Testis (tissue), 2 donors: ENCODE measurements at regions not wholly inside any gene's neighbourhood (a gene's known extent, or its start where the extent isn't known, plus 50 kb on each side); places are given as distances from the start of the nearest gene placed in this dataset.

ENCODE experiments used
- DNase-seq: peaks from one replicate; pipeline ENCODE4 v3.0.0-alpha.2; 2019
- H3K27ac ChIP-seq, 2 donors: fragments of 200-600 bp; sonication (generic); one replicate each; pipeline ENCODE4 v1.5.1; 2019
- H3K27me3 ChIP-seq: fragments of 200-600 bp; sonication (generic); one replicate; pipeline ENCODE4 v1.5.1; 2019
- H3K36me3 ChIP-seq: fragments of 200-600 bp; sonication (generic); one replicate; pipeline ENCODE4 v1.5.1; 2017; ENCODE audit warnings: low read depth; ENCODE audit errors: missing control alignments
- H3K4me1 ChIP-seq: fragments of 200-600 bp; sonication (generic); one replicate; pipeline ENCODE4 v1.5.1; 2019
- H3K4me3 ChIP-seq, 2 donors: fragments of 200-600 bp; sonication (generic); one replicate each; pipeline ENCODE4 v1.5.1; 2017 to 2019
- H3K9me3 ChIP-seq: fragments of 200-600 bp; sonication (generic); one replicate; pipeline ENCODE4 v1.5.1; 2017
- POLR2A ChIP-seq: fragments of 450-650 bp; IDR thresholded peaks from one replicate; pipeline ENCODE4 v1.6.1; 2017; ENCODE audit warnings: antibody characterized with exemption, mild to moderate bottlenecking, moderate library complexity
- WGBS, 2 donors: methylation state at CpG; one replicate each; pipeline ENCODE4 v1.1.5; 2018; 5-methylcytosine and 5-hydroxymethylcytosine counted together
- intact Hi-C: fragments of 100-400 bp; cut with DNase I; formaldehyde crosslinking; loops from one replicate; pipeline ENCODE4 v1.15.1; 2023; ENCODE audit warnings: low total_unique reads
- TF ChIP-seq, protein P1 (sequence below), 3 experiments: fragments of 450-650 bp in 2 of 3; fragments of 200-600 bp in 1 of 3; sonication (generic) in 1 of 3; IDR thresholded peaks; one replicate each; pipeline ENCODE4 v1.5.1; 2016 to 2019; ENCODE audit warnings: antibody characterized with exemption in 3 of 3, mild to moderate bottlenecking in 2 of 3, moderate library complexity in 1 of 3

DNA sequence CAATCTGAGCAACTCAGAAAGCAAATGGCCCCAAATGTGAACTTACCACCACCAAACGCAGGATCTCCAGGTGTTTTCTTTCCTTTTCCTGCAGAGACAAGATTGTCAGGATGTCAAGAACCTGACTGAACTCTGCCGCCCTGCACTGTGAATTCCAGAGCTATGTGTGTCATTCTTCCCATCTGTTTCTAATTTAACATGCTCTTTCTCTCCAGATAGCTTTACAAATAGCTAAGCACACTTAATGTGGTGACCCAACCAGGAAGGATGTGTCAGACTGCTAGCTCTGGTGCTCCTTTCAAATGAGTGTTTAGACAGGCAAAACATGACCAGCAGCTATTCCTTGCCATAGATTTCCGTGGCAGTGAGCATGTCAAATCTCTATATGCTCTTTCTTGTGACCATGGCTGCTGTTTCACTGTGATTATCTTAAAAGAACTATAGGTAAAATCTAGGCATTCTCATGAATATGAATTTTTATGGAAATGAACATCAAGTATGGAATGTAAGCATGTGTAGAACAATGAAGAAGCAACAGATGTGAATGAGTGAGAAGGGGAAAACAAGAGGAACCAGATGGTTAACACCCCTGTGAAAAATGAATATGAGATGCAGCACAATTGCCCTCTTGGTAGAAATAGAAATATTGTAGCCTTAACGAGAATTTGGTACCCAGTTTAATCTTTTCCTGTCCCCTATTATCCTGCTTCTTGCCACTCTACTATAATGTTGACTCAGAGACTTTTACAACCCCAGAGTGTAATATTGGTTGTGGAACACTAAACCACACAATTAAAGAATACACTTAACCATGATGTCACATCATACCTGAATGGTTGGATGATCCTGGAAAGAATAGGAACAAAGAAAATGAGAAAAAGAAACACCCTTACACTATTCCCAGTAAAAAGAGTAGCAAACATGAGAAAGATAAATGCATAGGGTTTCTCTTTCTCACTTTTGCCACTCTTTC lies 247.8 kb upstream of the DKK2 start:
- intact Hi-C loops = no loop called here
- WGBS, 2 donors = 40 to 49% methylated on average over 4 of the region's 4 CpGs
- H3K27ac ChIP-seq = no peak overlapping the region
- no peaks in the 10 kb centered on the region for H3K36me3 ChIP-seq
- H3K4me1 ChIP-seq = no peaks in the 10 kb centered on the region
- no peaks in the 10 kb centered on the region for H3K9me3 ChIP-seq
- no peaks in the 10 kb centered on the region for H3K27me3 ChIP-seq
- TF ChIP-seq, protein P1, sequence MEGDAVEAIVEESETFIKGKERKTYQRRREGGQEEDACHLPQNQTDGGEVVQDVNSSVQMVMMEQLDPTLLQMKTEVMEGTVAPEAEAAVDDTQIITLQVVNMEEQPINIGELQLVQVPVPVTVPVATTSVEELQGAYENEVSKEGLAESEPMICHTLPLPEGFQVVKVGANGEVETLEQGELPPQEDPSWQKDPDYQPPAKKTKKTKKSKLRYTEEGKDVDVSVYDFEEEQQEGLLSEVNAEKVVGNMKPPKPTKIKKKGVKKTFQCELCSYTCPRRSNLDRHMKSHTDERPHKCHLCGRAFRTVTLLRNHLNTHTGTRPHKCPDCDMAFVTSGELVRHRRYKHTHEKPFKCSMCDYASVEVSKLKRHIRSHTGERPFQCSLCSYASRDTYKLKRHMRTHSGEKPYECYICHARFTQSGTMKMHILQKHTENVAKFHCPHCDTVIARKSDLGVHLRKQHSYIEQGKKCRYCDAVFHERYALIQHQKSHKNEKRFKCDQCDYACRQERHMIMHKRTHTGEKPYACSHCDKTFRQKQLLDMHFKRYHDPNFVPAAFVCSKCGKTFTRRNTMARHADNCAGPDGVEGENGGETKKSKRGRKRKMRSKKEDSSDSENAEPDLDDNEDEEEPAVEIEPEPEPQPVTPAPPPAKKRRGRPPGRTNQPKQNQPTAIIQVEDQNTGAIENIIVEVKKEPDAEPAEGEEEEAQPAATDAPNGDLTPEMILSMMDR (IDR thresholded peaks at IDR 0.05) = no peak
- TF ChIP-seq POLR2A = no peak
- DNase-seq = no peak
- H3K4me3 ChIP-seq = no peak overlapping the region

DNA sequence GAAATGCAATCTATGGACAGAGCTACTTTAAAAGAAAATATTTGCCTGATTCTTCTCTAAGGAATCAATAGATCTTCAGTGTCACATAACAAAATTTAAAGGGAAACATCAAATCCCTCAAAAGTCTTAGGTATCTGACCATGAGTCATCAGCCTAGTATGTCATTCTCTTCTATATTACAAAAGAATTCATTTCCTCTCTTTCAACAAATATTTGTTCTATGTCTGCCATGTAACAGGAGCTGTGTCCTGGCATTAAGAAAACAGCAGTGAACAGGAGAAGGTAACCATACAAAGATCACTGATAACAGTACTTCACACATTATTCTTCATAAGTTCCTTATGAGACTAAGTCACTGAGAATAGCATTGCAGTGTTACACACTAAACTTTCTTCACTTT lies 243.6 kb upstream of the DKK2 start:
- Histone ChIP-seq H3K27ac (no peak overlapping the region), H3K36me3 (no peaks in the 10 kb centered on the region), H3K9me3 (no peaks in the 10 kb centered on the region), H3K4me1 (no peaks in the 10 kb centered on the region), H3K27me3 (no peaks in the 10 kb centered on the region), H3K4me3 (no peak overlapping the region)
- TF ChIP-seq POLR2A = no peak
- TF ChIP-seq, protein P1 (IDR thresholded peaks at IDR 0.05) = no peak
- intact Hi-C loops = no loop called here
- no peak for DNase-seq

DNA sequence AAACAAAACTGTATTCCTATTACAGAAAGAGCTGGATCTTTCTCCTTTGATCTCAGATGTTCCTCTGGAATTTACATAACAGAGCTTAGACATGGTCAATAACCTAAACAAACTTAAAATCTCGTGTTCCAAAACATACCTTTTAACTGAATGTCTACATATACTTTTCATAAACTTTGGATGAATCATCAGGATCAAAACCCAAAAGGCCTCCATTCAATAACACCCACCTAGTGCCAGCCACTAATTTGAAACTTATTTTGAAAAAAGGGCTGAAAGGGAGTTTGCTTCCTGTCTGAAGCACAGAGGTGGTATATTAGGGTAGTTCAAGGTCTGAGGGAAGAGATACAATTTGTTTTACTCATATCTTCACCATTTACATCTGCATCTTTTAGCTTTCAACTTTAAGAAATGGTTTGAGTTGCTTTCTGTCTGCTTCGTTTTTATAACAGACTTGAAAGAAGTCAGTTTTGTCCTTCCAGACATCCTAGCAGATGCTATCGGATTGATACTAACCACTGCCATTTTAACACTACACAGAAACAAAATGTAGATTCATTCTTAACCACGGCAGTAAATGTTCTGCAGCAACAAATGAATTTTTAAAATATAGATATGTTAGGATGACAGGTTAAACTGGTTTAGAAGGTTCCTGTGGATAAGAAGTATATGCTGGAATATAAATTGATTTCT lies 242.8 kb upstream of the DKK2 start:
- intact Hi-C loops = no loop called here
- no peak overlapping the region for H3K27ac ChIP-seq
- no peak for DNase-seq
- H3K4me1 ChIP-seq = no peaks in the 10 kb centered on the region
- H3K36me3 ChIP-seq = no peaks in the 10 kb centered on the region
- H3K9me3 ChIP-seq = no peaks in the 10 kb centered on the region
- WGBS, 2 donors = 65 to 67% methylated on average over 4 of the region's 4 CpGs
- H3K4me3 ChIP-seq = no peak overlapping the region
- H3K27me3 ChIP-seq = no peaks in the 10 kb centered on the region
- TF ChIP-seq, protein P1 (IDR thresholded peaks at IDR 0.05) = no peak
- TF ChIP-seq POLR2A = no peak

DNA sequence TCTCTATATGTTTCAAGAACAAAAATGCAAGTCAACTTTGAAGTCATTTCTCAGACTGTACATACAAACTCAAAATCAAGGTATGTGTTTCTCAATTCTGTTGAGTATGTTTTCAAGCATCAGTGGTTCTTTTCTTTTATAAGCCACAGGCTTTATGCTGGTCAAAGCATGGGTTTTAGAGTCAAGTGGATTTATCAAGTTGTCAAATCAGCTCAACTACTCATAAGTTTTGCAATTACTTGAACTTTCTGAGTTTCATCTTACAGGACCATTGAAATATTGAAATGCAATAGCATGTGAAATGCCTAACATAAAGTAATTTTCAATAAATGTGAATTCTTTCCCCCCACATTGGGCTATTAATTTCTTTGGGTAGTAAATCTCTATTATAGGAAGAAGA lies 239.9 kb upstream of the DKK2 start:
- H3K27me3 ChIP-seq = no peaks in the 10 kb centered on the region
- TF ChIP-seq, protein P1 (IDR thresholded peaks at IDR 0.05) = no peak
- TF ChIP-seq POLR2A = no peak
- intact Hi-C loops = no loop called here
- DNase-seq = no peak
- no peaks in the 10 kb centered on the region for H3K36me3 ChIP-seq
- no peak overlapping the region for H3K27ac ChIP-seq
- H3K9me3 ChIP-seq = no peaks in the 10 kb centered on the region
- H3K4me3 ChIP-seq = no peak overlapping the region
- H3K4me1 ChIP-seq = no peaks in the 10 kb centered on the region
